ENCODE measurements at regions not wholly inside any gene's neighbourhood (a gene's known extent, or its start where the extent isn't known, plus 50 kb on each side); places are given as distances from the start of the nearest gene placed in this dataset.
"Not testable (repeated sequence)": the region's sequence is repeated elsewhere in the genome, so short reads cannot be mapped to it uniquely, and the experiment has no call there.

GRCh38 chr14:105900398-105901160 is 374.2 kb downstream of the TMEM121 start:
- no peak for DNase-seq (ENCODE audit: low spot score)

- DNase-seq (ENCODE audit: low spot score): no peak
Observed at GRCh38 chr14:105901226-105901625, 374.8 kb downstream of the TMEM121 start.

- DNase-seq (ENCODE audit: low spot score): no peak
Observed at GRCh38 chr14:105902131-105902898, 375.9 kb downstream of the TMEM121 start.

- not testable (repeated sequence) for DNase-seq (ENCODE audit: low spot score)
Observed at GRCh38 chr14:105902899-105903165, 376.4 kb downstream of the TMEM121 start.

- no peak for DNase-seq (ENCODE audit: low spot score)
Observed at GRCh38 chr14:105903971-105904370, 377.6 kb downstream of the TMEM121 start.

GRCh38 chr14:105904379-105904778 is 378.0 kb downstream of the TMEM121 start:
- DNase-seq (ENCODE audit: low spot score): no peak

GRCh38 chr14:105905456-105905855 is 379.1 kb downstream of the TMEM121 start:
- DNase-seq (ENCODE audit: low spot score): no peak

GRCh38 chr14:105907276-105907675 is 380.9 kb downstream of the TMEM121 start:
- no peak for DNase-seq (ENCODE audit: low spot score)

- no peak for DNase-seq (ENCODE audit: low spot score)
Observed at GRCh38 chr14:105908006-105908405, 381.6 kb downstream of the TMEM121 start.

- DNase-seq (ENCODE audit: low spot score): no peak
Observed at GRCh38 chr14:105908481-105908911, 382.1 kb downstream of the TMEM121 start.

GRCh38 chr14:105909046-105909827 is 382.9 kb downstream of the TMEM121 start:
- DNase-seq (ENCODE audit: low spot score): no peak

- not testable (repeated sequence) for DNase-seq (ENCODE audit: low spot score)
Observed at GRCh38 chr14:105909828-105910120, 383.4 kb downstream of the TMEM121 start.

GRCh38 chr14:105910426-105910825 is 384.0 kb downstream of the TMEM121 start:
- no peak for DNase-seq (ENCODE audit: low spot score)

- DNase-seq (ENCODE audit: low spot score): no peak
Observed at GRCh38 chr14:105911006-105911847, 384.8 kb downstream of the TMEM121 start.

GRCh38 chr14:105911848-105912292 is 385.5 kb downstream of the TMEM121 start:
- not testable (repeated sequence) for DNase-seq (ENCODE audit: low spot score)

- no peak for DNase-seq (ENCODE audit: low spot score)
Observed at GRCh38 chr14:105912641-105913180, 386.3 kb downstream of the TMEM121 start.

- no peak for DNase-seq (ENCODE audit: low spot score)
Observed at GRCh38 chr14:105913221-105913620, 386.8 kb downstream of the TMEM121 start.

- DNase-seq (ENCODE audit: low spot score): no peak
Observed at GRCh38 chr14:105913861-105914260, 387.5 kb downstream of the TMEM121 start.

- DNase-seq (ENCODE audit: low spot score): not testable (repeated sequence)
Observed at GRCh38 chr14:105914281-105914680, 387.9 kb downstream of the TMEM121 start.

- DNase-seq (ENCODE audit: low spot score): no peak
Observed at GRCh38 chr14:105914738-105915385, 388.5 kb downstream of the TMEM121 start.

- not testable (repeated sequence) for DNase-seq (ENCODE audit: low spot score)
Observed at GRCh38 chr14:105915546-105915945, 389.2 kb downstream of the TMEM121 start.

Data from CD4-positive, alpha-beta T cell treated with Interleukin-6 at 100 ng/mL for 8 hours (primary cell).